ENCODE measurements at regions not wholly inside any gene's neighbourhood (a gene's known extent, or its start where the extent isn't known, plus 50 kb on each side); places are given as distances from the start of the nearest gene placed in this dataset.
A peak's percentile ranks its signal among the peaks of the same experiment; 100 is the strongest.

- H3K4me1 ChIP-seq (ENCODE audit: control insufficient read depth in 2 of 3, insufficient read depth in 2 of 3, low read depth in 1 of 3, low read length in 3 of 3) = no peaks in the 10 kb centered on the region
- H3K4me3 ChIP-seq (ENCODE audit: low read length in 3 of 3) = no peak overlapping the region
- no peak overlapping the region for H3K27ac ChIP-seq (ENCODE audit: low read depth in 2 of 2, low read length in 2 of 2)
- TF ChIP-seq CTCF (IDR thresholded peaks at IDR 0.05; ENCODE audit: borderline replicate concordance, extremely low read depth, insufficient read depth) = no peak
- H3K36me3 ChIP-seq (ENCODE audit: control insufficient read depth in 2 of 3, insufficient read depth in 3 of 3, low read length in 3 of 3) = no peaks in the 10 kb centered on the region
- FAIRE-seq (no peak), DNase-seq (peak in 2 of 5 donors; percentile 16 to 17)
- H3K9ac ChIP-seq (ENCODE audit: low read length in 3 of 3) = no peak overlapping the region
- intact Hi-C loops (cut with DNase I) = no loop called here
- H3K9me3 ChIP-seq (ENCODE audit: control insufficient read depth in 2 of 3, insufficient read depth in 1 of 3, low read length in 3 of 3) = no peaks in the 10 kb centered on the region
- no peaks in the 10 kb centered on the region for H3K27me3 ChIP-seq (ENCODE audit: control insufficient read depth, insufficient read depth, low read length)
Observed at GRCh38 chr2:82320296-82320695, 2015.7 kb upstream of the LRRTM1 start.

DNA sequence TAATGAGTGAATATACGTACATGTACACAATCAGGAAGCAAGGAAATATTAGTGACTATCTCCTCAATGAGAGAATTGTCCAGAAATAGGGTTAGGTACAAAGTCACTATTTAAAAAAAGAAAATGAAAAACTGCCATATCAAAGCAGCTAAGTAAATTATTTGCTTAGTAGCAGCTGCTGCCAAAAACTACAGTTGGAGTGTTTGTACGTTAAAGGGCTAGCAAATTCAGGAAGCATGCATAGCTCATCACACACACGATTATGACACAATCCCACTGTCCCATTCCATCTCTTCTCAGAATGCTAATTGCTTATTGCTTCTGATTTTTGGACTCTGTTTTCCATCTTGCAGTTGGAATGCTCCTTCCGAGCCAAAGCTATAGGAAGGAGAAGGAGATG, 2012.5 kb upstream of the LRRTM1 start:
- Histone ChIP-seq H3K9me3 (ENCODE audit: control insufficient read depth in 2 of 3, insufficient read depth in 1 of 3, low read length in 3 of 3) (no peaks in the 10 kb centered on the region), H3K27me3 (ENCODE audit: control insufficient read depth, insufficient read depth, low read length) (no peaks in the 10 kb centered on the region), H3K27ac (ENCODE audit: low read depth in 2 of 2, low read length in 2 of 2) (no peak overlapping the region), H3K9ac (ENCODE audit: low read length in 3 of 3) (no peak overlapping the region), H3K4me3 (ENCODE audit: low read length in 3 of 3) (no peak overlapping the region), H3K4me1 (ENCODE audit: control insufficient read depth in 2 of 3, insufficient read depth in 2 of 3, low read depth in 1 of 3, low read length in 3 of 3) (no peaks in the 10 kb centered on the region), H3K36me3 (ENCODE audit: control insufficient read depth in 2 of 3, insufficient read depth in 3 of 3, low read length in 3 of 3) (no peaks in the 10 kb centered on the region)
- intact Hi-C loops (cut with DNase I) = no loop called here
- FAIRE-seq (no peak), DNase-seq (peak in 2 of 5 donors; percentile 9 to 44)
- TF ChIP-seq CTCF (IDR thresholded peaks at IDR 0.05; ENCODE audit: borderline replicate concordance, extremely low read depth, insufficient read depth) = no peak

DNA sequence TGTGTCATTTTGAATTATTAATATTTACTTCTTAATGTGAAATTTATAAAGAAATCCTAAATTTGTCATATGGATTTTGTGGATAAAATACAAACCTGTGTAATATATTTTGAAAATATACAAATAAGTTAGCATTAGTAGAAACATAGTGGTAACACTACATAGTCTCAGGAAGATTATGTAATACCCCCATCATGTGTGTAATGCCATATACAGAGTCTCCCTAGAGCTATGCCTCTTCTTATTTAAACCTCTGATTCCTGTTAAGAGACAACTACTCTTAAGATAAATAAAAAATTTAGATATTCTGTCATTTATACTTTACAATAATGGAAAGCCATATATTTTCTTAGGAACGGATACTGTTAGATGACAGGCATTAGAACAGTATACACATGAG, 2012.0 kb upstream of the LRRTM1 start:
- no peaks in the 10 kb centered on the region for H3K4me1 ChIP-seq (ENCODE audit: control insufficient read depth in 2 of 3, insufficient read depth in 2 of 3, low read depth in 1 of 3, low read length in 3 of 3)
- H3K27ac ChIP-seq (ENCODE audit: low read depth in 2 of 2, low read length in 2 of 2) = no peak overlapping the region
- intact Hi-C loops (cut with DNase I) = no loop called here
- FAIRE-seq (no peak), DNase-seq (no peak)
- H3K9ac ChIP-seq (ENCODE audit: low read length in 3 of 3) = no peak overlapping the region
- TF ChIP-seq CTCF (IDR thresholded peaks at IDR 0.05; ENCODE audit: borderline replicate concordance, extremely low read depth, insufficient read depth) = no peak
- no peak overlapping the region for H3K4me3 ChIP-seq (ENCODE audit: low read length in 3 of 3)
- H3K27me3 ChIP-seq (ENCODE audit: control insufficient read depth, insufficient read depth, low read length) = no peaks in the 10 kb centered on the region
- no peaks in the 10 kb centered on the region for H3K36me3 ChIP-seq (ENCODE audit: control insufficient read depth in 2 of 3, insufficient read depth in 3 of 3, low read length in 3 of 3)
- no peaks in the 10 kb centered on the region for H3K9me3 ChIP-seq (ENCODE audit: control insufficient read depth in 2 of 3, insufficient read depth in 1 of 3, low read length in 3 of 3)

GRCh38 chr2:82314836-82315472, 2010.4 kb upstream of the LRRTM1 start:
- no peak overlapping the region for H3K9ac ChIP-seq (ENCODE audit: low read length in 3 of 3)
- H3K4me1 ChIP-seq (ENCODE audit: control insufficient read depth in 2 of 3, insufficient read depth in 2 of 3, low read depth in 1 of 3, low read length in 3 of 3) = no peaks in the 10 kb centered on the region
- H3K27me3 ChIP-seq (ENCODE audit: control insufficient read depth, insufficient read depth, low read length) = no peaks in the 10 kb centered on the region
- no peak for DNase-seq
- intact Hi-C loops (cut with DNase I) = no loop called here
- H3K9me3 ChIP-seq (ENCODE audit: control insufficient read depth in 2 of 3, insufficient read depth in 1 of 3, low read length in 3 of 3) = no peaks in the 10 kb centered on the region
- no peak overlapping the region for H3K4me3 ChIP-seq (ENCODE audit: low read length in 3 of 3)
- no peaks in the 10 kb centered on the region for H3K36me3 ChIP-seq (ENCODE audit: control insufficient read depth in 2 of 3, insufficient read depth in 3 of 3, low read length in 3 of 3)
- TF ChIP-seq CTCF (IDR thresholded peaks at IDR 0.05; ENCODE audit: borderline replicate concordance, extremely low read depth, insufficient read depth) = no peak
- FAIRE-seq = no peak
- no peak overlapping the region for H3K27ac ChIP-seq (ENCODE audit: low read depth in 2 of 2, low read length in 2 of 2)
